GM18498 (cell line): ENCODE measurements at regions not wholly inside any gene's neighbourhood (a gene's known extent, or its start where the extent isn't known, plus 50 kb on each side); places are given as distances from the start of the nearest gene placed in this dataset.

Source experiments
- ATAC-seq: cut with Tn5 transposase; IDR thresholded peaks from one replicate; pipeline ENCODE4 v1.9.1; 2021; ENCODE audit warnings: mild to moderate bottlenecking, moderate library complexity; ENCODE audit not compliant: unreplicated experiment

DNA sequence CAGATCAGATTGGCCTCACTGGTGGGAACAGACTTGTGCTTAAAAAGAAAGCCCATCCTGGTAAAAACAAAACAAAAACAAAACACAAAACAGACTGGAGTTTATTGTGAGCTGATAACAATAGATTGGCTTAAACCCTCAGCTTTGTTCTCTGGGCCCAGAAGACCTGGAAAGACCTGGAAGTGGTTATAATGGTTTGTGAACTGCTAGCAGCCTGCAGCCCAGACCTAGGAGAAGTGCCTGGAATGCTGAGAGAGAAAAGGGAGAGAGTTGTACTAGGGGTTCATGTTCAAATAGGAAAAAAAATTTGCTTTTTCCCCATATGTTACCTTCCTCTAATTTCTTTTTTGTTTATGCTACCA lies 396.6 kb downstream of the DMAC1 start:
- no peak for ATAC-seq

DNA sequence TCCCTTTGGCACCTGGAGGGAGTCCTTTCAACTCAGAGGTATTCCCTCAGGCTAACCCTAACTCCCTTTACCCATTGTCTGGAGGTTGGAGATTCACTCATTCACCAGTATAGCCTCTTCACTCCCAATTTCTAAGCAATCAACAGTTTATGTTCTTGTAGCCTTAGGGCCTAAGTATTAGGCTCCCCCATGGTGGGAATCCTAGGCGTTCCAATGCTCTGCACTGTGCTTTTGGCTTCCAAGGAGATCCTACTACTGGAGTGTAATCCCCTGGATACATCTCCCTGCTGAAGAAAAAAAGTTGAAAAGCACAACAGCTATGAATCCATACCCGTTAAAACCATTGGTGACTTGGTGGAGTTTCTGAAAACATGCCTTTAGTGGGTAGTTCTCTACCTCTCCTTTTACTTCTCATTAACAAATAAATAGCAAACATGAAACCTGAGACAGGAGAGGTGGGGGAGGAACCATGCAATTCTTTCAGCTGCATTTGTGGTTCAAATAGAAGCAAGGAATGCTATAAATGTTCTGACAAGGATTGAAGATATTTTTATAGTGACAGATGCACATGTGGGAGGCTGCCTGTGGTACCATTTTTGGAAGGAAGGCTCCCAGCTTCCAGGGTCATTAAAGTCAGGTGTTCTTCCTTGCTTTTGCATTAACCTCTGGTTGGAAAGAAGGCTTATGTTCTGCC lies 397.1 kb downstream of the DMAC1 start:
- no peak for ATAC-seq

DNA sequence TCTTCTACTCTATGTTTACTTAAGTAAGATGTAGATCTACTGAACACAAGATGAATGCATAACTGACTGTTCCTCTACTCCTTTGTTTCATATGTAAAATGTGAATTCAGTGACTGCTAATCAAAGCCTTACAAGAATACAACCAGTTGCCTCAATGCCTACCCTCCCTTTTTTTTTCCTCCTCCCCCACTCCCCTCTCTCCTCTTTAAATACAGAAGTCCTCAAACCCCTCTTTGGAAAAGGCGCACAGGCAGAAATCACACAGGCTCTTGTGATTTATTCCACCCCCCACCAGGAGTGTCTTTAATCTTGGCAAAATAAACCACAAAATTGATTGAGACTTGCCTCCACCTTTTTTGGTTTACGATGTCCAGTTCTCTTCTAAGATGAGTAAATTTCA lies 398.5 kb downstream of the DMAC1 start:
- no peak for ATAC-seq

DNA sequence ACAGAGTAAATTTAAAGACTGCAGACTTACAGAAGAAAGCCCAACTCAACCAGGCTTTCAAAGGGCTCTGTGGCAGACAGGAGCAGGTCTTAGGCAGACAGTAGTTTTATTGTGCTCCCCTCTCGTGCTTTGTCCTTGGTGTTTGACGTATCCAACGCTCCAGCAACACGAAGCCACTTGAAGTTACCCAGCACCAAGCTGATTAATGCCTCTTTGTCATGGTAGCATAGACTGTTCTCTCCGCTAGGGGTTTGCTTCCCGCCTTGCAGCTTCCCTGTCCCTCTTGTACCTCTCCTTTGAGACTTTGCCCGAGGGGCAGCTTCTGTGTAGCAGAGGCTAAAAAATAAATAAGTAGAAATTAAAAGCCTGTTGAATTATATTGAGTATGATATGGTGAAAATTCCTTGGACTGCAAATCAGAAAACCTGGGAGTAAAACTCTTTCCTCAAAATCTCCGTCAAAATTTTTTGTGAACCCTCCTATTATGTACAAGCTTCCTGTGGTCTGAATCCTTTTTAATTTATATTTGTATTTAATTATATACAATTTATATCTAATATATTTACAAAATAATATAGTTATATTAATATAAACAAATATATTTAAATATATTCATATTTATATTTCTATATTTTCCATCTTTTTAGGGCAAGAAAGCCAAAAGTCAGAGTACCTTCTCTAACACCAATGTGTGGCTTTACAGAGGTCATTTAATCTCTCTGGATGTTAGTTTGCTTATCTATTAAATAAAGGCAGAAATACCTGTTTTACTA lies 405.4 kb downstream of the DMAC1 start:
- ATAC-seq = no peak

DNA sequence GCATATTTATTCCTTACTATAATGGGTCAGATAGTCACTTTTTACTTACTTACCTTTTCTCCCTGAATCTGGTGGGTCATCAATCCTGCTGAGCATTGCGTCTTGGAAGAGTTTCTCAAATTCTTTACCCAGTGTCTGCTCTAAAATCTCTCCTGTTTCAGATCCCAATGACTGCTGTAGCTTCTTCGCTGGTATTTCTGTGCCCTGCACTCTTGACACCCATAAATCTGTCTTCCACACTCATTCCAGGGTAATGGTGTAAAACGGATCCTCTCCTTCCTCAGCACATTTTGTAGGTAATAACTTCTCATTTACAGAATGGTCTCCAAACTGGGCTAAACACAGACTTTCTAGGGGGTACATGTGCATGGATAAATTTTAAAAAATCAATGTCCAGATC lies 407.4 kb downstream of the DMAC1 start:
- ATAC-seq = no peak

DNA sequence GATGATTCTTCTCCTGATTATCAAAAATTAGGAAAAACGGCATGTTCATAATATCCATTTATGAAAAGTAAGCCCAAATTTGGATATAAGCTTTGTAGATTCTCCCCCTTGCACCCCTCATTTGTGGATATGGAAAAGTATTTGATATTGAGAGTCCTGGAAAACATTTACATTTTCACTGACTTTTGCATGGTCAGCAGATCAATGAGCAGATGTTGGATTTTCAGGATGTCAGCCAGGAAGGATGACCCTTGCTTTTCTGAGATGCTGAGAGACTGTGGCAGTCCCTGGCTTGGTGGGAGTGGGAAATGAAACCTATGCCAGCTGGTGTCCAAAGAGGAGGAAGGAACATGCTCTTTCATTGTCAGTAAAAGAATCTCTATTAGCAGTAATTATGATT lies 410.8 kb downstream of the DMAC1 start:
- ATAC-seq = no peak

DNA sequence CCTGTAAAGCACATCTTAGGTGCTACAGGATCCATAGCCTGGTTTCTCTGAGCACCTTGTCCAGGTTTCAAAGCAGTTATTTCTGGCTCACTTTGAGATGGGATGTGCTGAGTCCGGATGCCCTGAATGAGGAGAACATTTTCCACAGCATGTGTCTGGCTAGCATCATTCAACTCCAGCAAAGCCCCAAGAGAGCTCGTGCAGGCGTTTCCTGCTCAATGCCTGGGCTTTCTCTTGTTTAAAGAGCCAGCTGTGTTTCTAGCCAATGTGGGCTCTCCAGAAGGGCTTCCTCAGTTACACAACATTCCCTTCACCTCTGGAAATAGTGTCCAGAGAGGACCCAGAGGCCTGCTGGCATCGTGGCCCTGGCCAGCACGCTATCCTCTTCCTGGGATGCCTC lies 411.7 kb downstream of the DMAC1 start:
- ATAC-seq = no peak

DNA sequence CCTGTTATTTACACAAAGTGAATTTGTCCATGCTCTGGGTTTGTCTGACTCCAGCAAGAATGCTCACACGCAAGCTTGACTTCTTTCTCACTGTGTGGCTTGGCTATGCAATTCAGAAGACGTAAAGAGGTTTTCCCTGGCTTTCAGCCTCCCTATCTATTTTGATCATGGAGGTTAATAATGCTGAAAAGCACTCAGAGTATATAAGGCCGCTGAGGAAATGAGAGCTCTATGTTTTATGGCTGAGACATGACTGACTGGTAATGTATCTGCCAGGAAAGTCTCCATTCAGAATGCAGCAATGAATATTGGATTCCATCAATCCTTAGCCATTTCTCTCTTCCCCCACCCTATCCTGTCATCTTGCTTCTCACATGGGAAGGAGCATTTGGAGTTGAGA lies 417.3 kb downstream of the DMAC1 start:
- no peak for ATAC-seq

DNA sequence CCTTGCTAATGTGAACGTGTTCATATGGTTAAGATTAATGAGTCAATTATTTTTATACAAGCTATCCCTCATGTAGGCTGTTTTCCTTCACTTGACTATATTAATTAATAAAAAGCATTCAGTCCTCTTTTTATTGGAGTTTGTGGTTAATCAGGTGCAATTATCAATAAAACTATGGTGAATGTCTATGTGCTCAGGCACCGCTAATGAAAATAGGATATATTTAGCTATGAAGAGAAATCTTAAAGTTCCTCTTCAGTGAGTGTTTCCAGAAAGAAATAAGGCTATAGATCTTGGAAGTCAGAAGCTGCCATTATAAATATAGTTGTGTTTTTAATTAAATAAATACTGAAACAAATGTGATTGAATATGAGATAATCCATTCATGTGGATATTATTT lies 422.1 kb downstream of the DMAC1 start:
- ATAC-seq = no peak

DNA sequence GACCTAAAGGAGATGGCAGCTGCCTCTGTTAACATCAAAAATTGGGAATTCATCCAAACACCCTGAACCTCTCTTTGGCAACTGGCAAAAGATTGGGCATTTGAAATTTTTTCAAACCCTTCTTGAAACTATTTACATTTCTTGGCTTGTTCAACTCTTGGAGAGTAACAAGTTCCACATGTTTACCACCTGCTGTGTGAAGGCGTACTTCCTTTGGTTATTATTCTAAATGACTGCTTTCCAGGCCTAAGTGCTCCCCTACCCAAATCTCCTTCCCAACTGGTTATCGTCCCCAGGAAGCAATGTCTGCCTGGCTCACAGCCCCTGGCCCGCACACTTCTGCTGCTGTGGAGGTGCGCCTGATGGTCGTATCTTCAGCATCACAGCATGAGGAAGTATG lies 422.7 kb downstream of the DMAC1 start:
- no peak for ATAC-seq

DNA sequence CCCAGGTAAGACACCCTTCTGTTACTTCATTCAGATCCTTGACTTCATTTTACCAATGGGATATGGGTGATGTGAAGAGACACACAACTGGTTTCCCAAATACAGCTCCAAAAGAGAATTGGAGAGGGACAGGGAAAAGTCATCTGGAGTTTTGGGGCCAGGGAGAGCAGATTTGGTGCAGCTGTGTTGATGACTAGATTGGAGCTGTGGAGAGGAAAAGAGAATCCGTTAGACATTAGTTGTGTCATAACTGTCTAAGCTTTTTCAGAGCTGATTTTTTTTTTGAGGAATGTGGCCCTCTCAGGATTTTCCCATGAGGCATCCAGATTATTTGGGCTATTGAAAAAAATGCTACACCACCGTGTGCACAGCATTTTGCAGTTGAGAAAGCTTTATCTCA lies 423.4 kb downstream of the DMAC1 start:
- ATAC-seq = no peak

DNA sequence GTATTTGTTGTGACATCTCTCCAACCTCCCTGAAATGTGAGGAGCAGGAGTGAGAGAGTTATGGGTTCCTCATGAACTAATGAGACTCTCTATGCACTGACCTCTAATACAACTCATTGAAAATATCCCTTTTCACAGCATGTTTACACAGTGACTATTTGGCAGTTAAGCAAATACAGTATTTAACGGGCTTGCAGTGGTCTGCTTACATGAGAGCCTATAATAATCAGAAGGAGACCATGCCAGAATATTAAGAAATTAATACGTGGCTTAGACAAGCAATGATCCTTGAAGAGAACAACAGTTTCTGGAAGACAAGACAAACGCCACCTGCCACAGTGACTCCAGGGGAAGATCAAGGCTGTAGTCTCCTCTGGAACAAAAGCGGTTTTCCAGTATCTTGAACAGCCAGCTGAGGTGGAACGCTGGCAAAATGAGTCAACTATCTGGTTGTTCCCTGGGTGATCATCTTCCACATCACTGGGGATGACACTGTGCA lies 424.5 kb downstream of the DMAC1 start:
- ATAC-seq = no peak

DNA sequence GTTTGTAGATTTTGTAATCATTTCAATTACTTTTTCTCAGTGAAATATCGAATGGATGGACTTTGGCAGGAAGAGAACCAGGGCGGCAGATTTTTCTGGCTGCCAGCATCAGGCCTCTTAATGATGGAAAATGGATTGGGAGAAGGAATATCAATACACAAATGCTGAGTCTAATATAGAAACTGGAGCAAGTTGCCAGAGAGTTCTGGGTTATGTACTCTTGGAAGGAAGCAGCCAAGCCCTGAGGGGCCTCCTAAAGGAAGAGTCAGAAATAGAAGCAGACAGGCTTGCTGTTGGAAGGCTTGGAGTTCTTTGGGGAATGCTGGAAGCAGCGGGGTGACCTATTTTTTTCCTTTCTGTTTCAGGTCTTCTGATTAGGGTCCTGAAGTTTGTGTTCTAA lies 428.6 kb downstream of the DMAC1 start:
- no peak for ATAC-seq

DNA sequence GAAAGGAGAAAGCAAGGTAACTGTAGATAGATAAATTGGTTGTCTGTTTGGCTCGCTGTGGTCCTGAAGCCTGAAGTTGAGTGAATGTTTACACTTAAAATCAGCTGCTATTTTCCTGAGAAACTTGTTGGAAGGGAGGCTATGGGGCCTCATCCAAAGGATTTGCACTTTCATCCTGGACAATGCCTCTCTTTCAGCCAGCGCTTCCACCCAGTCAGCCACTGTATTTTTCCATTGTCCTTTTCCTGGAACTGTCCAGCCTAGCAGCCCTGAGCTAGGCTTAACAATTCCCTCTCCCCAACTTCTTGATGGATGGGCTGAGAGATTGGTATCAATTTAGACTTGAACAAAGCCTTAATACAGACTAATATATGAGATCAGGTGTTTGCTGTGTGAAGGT lies 429.2 kb downstream of the DMAC1 start:
- no peak for ATAC-seq

DNA sequence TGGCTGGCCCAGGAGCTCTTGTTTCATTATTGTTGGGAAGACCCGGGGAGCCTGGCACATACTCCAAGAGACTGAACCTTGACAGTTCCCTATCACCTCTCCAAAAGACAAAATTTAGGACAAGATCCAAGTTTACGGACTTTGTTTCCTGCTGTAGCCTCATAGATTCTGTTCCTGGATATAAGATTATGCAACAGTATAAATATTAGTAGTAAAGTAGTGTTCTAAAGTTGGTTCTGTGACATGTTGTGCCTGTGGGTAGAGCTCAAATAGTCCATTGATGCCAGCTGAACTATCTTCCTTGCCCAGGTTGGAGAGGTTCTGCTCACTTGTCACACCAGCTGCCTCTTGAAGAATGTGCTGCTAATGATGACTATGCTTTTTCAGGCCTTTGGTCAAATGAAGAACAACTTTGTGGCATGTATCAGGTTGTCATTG lies 430.2 kb downstream of the DMAC1 start:
- no peak for ATAC-seq

DNA sequence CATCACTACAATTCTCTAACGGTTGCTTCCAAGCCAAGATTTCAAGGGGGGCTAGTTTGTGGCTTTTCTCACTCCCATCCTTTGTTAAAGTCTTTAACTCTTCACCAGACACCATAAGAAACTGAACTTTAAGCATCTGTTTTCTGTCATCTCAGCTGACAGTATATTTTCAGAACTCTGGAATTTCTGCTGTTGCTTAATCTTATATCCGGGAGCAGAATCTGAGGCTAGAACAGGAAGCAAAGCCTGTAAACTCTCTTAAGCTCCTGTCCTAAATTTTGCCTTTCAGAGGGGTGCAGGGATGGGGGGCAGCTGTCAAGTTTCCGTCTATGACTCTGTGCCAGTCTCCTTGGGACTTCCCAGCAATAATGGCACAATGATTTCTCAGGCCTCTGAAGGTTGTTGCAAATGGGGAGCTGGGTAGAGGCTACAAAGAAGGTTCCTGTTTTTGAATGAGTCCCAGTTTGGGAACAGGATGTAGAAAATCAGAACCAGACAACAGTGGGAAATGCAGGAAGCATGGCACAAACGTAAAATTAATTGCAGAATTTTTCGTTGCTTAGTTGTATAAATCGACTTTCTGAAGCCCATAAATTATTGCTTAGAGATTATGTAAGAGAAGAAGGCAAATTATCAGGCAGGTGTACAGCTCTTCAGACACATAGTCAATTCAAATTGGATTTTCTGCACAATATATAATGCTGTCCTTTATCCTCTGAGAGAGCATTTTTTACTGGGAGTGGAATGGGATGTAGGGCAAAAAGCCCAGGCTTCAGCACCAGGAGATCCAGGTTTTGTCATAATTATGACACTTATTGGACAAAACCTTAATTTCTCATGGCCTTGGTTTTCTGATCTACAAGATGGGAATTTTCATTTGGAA lies 430.9 kb downstream of the DMAC1 start:
- no peak for ATAC-seq

DNA sequence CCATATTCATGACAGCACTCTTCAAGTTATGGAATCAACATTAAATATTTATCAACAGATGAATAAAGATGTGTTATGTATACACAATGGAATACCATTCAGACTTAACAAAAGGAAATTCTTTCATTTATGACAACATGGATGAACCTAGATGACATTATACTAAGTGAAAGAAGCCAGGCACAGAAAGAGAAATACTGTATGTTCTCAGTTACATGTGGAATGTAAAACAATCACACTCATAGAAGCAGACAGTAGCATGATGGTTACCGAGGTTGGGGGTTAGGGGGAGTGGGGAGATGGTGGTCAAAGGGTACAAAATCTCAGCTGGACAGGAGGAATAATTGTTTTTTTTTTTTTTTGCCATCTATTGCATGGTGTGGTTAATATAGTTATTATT lies 431.9 kb downstream of the DMAC1 start:
- no peak for ATAC-seq

DNA sequence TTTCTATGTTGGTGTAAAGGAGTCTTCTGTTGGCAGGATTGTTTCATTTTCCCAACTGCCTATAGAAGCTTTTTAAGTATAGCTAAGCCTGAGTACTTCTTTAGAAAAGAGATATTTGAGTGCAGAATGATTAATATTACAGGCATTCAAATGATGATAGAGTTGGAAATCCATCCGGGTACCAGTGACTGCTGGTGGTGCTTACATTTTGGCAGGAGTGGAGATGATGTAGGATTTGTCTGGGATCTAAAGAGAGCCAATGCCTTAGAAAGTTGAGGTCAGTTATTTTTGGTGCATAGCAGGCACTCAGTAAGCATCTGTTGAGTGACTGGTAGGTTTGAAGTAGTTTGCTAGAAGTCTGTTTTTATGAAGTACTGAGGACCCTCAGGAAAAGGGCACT lies 433.5 kb downstream of the DMAC1 start:
- no peak for ATAC-seq

DNA sequence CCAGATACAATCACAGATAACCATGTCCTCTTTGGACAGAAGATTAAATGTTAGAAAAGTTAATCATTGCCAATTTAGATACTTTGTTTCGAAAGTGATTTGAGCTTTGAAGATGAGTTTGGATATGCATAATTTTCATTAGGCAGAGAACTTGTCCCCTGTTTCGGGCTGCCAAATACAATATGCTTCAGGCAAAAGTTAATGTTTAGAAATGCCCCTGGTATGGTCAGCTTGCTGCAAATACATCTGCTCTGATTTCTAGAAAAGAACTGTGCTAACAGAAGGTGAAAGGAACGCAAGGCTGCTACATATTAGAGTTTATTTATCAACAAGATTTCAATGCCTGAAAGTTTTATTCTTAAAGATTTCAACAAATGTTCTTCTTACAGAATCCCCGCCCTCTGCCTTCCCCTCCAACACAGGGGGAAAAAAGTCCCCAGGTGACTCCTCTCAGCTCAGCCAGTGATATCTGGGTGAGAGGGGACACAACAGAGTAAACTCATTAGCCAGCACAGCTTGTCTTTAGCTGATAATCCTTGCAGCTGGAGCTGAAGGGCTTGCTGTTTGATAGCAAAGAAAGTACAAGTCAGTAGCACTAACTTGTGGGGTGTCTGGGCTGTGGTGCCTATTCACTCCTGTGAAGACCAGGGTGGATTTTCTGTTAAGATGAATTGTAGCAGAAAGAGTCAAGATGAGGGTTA lies 435.7 kb downstream of the DMAC1 start:
- ATAC-seq = no peak

DNA sequence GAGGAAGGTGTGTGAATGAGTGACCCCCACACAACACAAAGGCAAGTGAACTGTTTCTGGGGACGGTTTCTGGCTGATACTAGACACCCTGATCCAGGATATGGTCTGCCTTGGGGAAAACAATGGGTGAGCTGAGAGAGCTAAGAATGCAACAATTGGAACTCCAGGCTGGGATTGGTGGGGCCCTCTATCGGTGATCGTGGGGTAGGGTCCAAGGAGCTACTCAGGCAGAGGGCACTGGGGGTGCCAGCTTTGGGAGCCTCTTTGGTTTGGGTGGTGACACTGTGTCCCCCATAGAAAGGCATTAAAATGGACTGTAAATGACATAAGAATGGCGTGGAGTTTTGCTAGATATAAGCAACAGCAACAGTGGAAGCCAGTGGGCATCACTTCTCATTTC lies 439.1 kb downstream of the DMAC1 start:
- ATAC-seq = no peak

DNA sequence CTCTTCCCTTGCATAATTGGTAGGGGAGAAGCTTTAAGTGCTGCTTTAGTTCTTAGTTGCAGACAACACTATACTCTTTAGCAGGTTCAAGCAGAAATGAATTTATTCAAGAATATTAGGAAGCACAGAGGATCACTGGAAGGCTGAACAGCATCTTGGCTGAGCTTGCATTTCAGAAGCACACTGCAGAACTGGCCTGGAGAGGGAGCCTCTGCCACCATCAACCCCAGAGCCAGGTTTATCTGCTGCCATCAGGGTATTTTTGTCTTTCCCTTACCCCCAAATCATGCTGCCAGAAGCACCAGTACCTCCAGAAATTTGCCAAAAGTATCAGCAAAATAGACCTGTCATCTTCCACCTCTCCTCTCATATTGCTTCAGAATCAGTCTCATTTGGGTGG lies 440.7 kb downstream of the DMAC1 start:
- ATAC-seq = no peak
